DOHH2 (cell line): ENCODE measurements at regions not wholly inside any gene's neighbourhood (a gene's known extent, or its start where the extent isn't known, plus 50 kb on each side); places are given as distances from the start of the nearest gene placed in this dataset.

Experiments
- H3F3A ChIP-seq: fragments of 200-600 bp; sonication (generic), shearing (Covaris generic); 2 replicates; pipeline ENCODE4 v1.6.0; 2016; ENCODE audit warnings: antibody characterized with exemption, mild to moderate bottlenecking; ENCODE audit not compliant: control insufficient read depth, insufficient read depth
- H3K27ac ChIP-seq: fragments of 200-600 bp; sonication (generic); 2 replicates; pipeline ENCODE4 v1.5.1; 2014; ENCODE audit warnings: low read depth, mild to moderate bottlenecking, low read length, moderate library complexity
- H3K27me3 ChIP-seq: fragments of 200-600 bp; sonication (generic); 2 replicates; pipeline ENCODE4 v1.6.1; 2014; ENCODE audit warnings: mild to moderate bottlenecking, low read length, mixed read lengths; ENCODE audit not compliant: control insufficient read depth
- H3K36me3 ChIP-seq: fragments of 200-600 bp; sonication (generic); 2 replicates; pipeline ENCODE4 v1.6.1; 2014; ENCODE audit warnings: mild to moderate bottlenecking, low read length, moderate library complexity, mixed read lengths; ENCODE audit not compliant: control insufficient read depth
- H3K4me1 ChIP-seq: fragments of 200-600 bp; sonication (generic); 2 replicates; pipeline ENCODE4 v1.6.1; 2014; ENCODE audit warnings: mild to moderate bottlenecking, low read length, mixed read lengths; ENCODE audit not compliant: control insufficient read depth
- H3K4me2 ChIP-seq: fragments of 200-600 bp; sonication (generic); 2 replicates; pipeline ENCODE4 v1.6.0; 2014; ENCODE audit warnings: mild to moderate bottlenecking, low read length, moderate library complexity
- H3K4me3 ChIP-seq: fragments of 200-600 bp; sonication (generic); 2 replicates; pipeline ENCODE4 v1.5.1; 2014; ENCODE audit warnings: mild to moderate bottlenecking, low read length, mixed read lengths
- H3K79me2 ChIP-seq: fragments of 200-600 bp; sonication (generic); 2 replicates; pipeline ENCODE4 v1.6.1; 2014; ENCODE audit warnings: mild to moderate bottlenecking, low read length, mixed read lengths; ENCODE audit not compliant: control insufficient read depth
- H3K9me2 ChIP-seq: fragments of 200-600 bp; sonication (generic); replicated peaks from 2 replicates; pipeline ENCODE4 v1.6.1; 2014; ENCODE audit warnings: mild to moderate bottlenecking, low read length, mixed read lengths; ENCODE audit not compliant: control insufficient read depth
- H3K9me3 ChIP-seq: fragments of 200-600 bp; sonication (generic); 2 replicates; pipeline ENCODE4 v1.6.1; 2014; ENCODE audit warnings: antibody characterized with exemption, low read length, mixed read lengths; ENCODE audit not compliant: control insufficient read depth, insufficient read depth
- H4K20me1 ChIP-seq: fragments of 200-600 bp; sonication (generic); 2 replicates; pipeline ENCODE4 v1.6.0; 2014; ENCODE audit warnings: low read depth, mild to moderate bottlenecking, antibody characterized with exemption, low read length, moderate library complexity; ENCODE audit not compliant: control insufficient read depth, insufficient read depth
- CTCF ChIP-seq: fragments of 200-600 bp; sonication (generic); IDR thresholded peaks from one replicate; pipeline ENCODE4 v1.5.1; 2014; ENCODE audit warnings: antibody characterized with exemption, mild to moderate bottlenecking, low read depth, low read length; ENCODE audit not compliant: poor library complexity, severe bottlenecking
- EZH2phosphoT487 ChIP-seq: fragments of 200-600 bp; sonication (generic); IDR thresholded peaks from 2 replicates; pipeline ENCODE4 v1.6.1; 2017; ENCODE audit warnings: borderline replicate concordance, mild to moderate bottlenecking, antibody characterized with exemption, low read length, moderate library complexity, mixed read lengths

- H3K4me1 ChIP-seq, result no peaks in the 10 kb centered on the region
- no peaks in the 10 kb centered on the region for H3K36me3 ChIP-seq
- H3K79me2 ChIP-seq, result no peaks in the 10 kb centered on the region
- no peak overlapping the region for H3K27ac ChIP-seq
- no peak overlapping the region for H3K4me3 ChIP-seq
- no peak overlapping the region for H3K4me2 ChIP-seq
- no peaks in the 10 kb centered on the region for H3K9me3 ChIP-seq
- no peaks in the 10 kb centered on the region for H4K20me1 ChIP-seq
- H3F3A ChIP-seq, result no peaks in the 10 kb centered on the region
- TF ChIP-seq EZH2phosphoT487, result no peak
- TF ChIP-seq CTCF, result no peak
- H3K9me2 ChIP-seq, result no peaks in the 10 kb centered on the region
- H3K27me3 ChIP-seq, result no peaks in the 10 kb centered on the region
These were observed 185.7 kb upstream of the EYA4 start for GRCh38 chr6:133055441-133055966.

- no peaks in the 10 kb centered on the region for H4K20me1 ChIP-seq
- H3K4me3 ChIP-seq, result no peak overlapping the region
- no peaks in the 10 kb centered on the region for H3K9me3 ChIP-seq
- H3K4me1 ChIP-seq, result no peaks in the 10 kb centered on the region
- H3K36me3 ChIP-seq, result no peaks in the 10 kb centered on the region
- no peaks in the 10 kb centered on the region for H3K27me3 ChIP-seq
- H3K4me2 ChIP-seq, result no peak overlapping the region
- H3K79me2 ChIP-seq, result no peaks in the 10 kb centered on the region
- H3K27ac ChIP-seq, result no peak overlapping the region
- no peaks in the 10 kb centered on the region for H3F3A ChIP-seq
- H3K9me2 ChIP-seq, result no peaks in the 10 kb centered on the region
- no peak for TF ChIP-seq CTCF
- no peak for TF ChIP-seq EZH2phosphoT487
These were observed 183.8 kb upstream of the EYA4 start for GRCh38 chr6:133057352-133057751.

- Histone ChIP-seq H3K9me2 (no peaks in the 10 kb centered on the region), H3K9me3 (no peaks in the 10 kb centered on the region), H3K4me1 (no peaks in the 10 kb centered on the region), H3K27ac (no peak overlapping the region), H3K4me3 (no peak overlapping the region), H3F3A (no peaks in the 10 kb centered on the region), H4K20me1 (no peaks in the 10 kb centered on the region), H3K79me2 (no peaks in the 10 kb centered on the region), H3K36me3 (no peaks in the 10 kb centered on the region), H3K27me3 (0 out of 2 replicates have a peak, but pooled peaks cover 2% of the 10 kb centered on the region), H3K4me2 (no peak overlapping the region)
- TF ChIP-seq EZH2phosphoT487, result no peak
- no peak for TF ChIP-seq CTCF
These were observed 179.1 kb upstream of the EYA4 start for GRCh38 chr6:133062077-133062476.
